ENCODE measurements at regions not wholly inside any gene's neighbourhood (a gene's known extent, or its start where the extent isn't known, plus 50 kb on each side); places are given as distances from the start of the nearest gene placed in this dataset.

- no peak for DNase-seq (ENCODE audit: low spot score)
Observed at GRCh38 chr10:129020651-129021330, 446.2 kb upstream of the MGMT start.

GRCh38 chr10:129021594-129022304 lies 445.3 kb upstream of the MGMT start:
- DNase-seq (ENCODE audit: low spot score), result no peak

- DNase-seq (ENCODE audit: low spot score), result peak; percentile 24
Observed at GRCh38 chr10:129023082-129023481, 444.0 kb upstream of the MGMT start.

- DNase-seq (ENCODE audit: low spot score), result no peak
Observed at GRCh38 chr10:129024046-129024445, 443.0 kb upstream of the MGMT start.

GRCh38 chr10:129025787-129026186 lies 441.3 kb upstream of the MGMT start:
- DNase-seq (ENCODE audit: low spot score), result no peak

GRCh38 chr10:129027906-129028305 lies 439.1 kb upstream of the MGMT start:
- no peak for DNase-seq (ENCODE audit: low spot score)

GRCh38 chr10:129028451-129028850 lies 438.6 kb upstream of the MGMT start:
- no peak for DNase-seq (ENCODE audit: low spot score)

GRCh38 chr10:129029051-129029450 lies 438.0 kb upstream of the MGMT start:
- DNase-seq (ENCODE audit: low spot score), result no peak

GRCh38 chr10:129029851-129030602 lies 437.0 kb upstream of the MGMT start:
- DNase-seq (ENCODE audit: low spot score), result no peak

GRCh38 chr10:129030603-129030895 lies 436.5 kb upstream of the MGMT start:
- no peak for DNase-seq (ENCODE audit: low spot score)

- peak; percentile 20 for DNase-seq (ENCODE audit: low spot score)
Observed at GRCh38 chr10:129030996-129031843, 435.8 kb upstream of the MGMT start.

- no peak for DNase-seq (ENCODE audit: low spot score)
Observed at GRCh38 chr10:129031844-129032150, 435.2 kb upstream of the MGMT start.

GRCh38 chr10:129032372-129033313 lies 434.4 kb upstream of the MGMT start:
- DNase-seq (ENCODE audit: low spot score), result no peak

- DNase-seq (ENCODE audit: low spot score), result no peak
Observed at GRCh38 chr10:129033340-129033739, 433.7 kb upstream of the MGMT start.

- DNase-seq (ENCODE audit: low spot score), result no peak
Observed at GRCh38 chr10:129033790-129034272, 433.2 kb upstream of the MGMT start.

- DNase-seq (ENCODE audit: low spot score), result no peak
Observed at GRCh38 chr10:129035052-129035827, 431.8 kb upstream of the MGMT start.

GRCh38 chr10:129038522-129038921 lies 428.5 kb upstream of the MGMT start:
- DNase-seq (ENCODE audit: low spot score), result no peak

GRCh38 chr10:129039406-129040370 lies 427.4 kb upstream of the MGMT start:
- no peak for DNase-seq (ENCODE audit: low spot score)

- DNase-seq (ENCODE audit: low spot score), result no peak
Observed at GRCh38 chr10:129040377-129040776, 426.7 kb upstream of the MGMT start.

Data from putamen (tissue), 1 donor.